NB4 (cell line): ENCODE measurements at regions not wholly inside any gene's neighbourhood (a gene's known extent, or its start where the extent isn't known, plus 50 kb on each side); places are given as distances from the start of the nearest gene placed in this dataset.
A peak's percentile ranks its signal among the peaks of the same experiment; 100 is the strongest.

ENCODE experiments used
- CTCF ChIP-seq: IDR thresholded peaks from one replicate; pipeline ENCODE4 v1.5.1; 2012; ENCODE audit warnings: low read depth, low read length
- MAX ChIP-seq: IDR thresholded peaks from 2 replicates; pipeline ENCODE4 v1.6.1; 2011; ENCODE audit warnings: low read depth, low read length
- MYC ChIP-seq: IDR thresholded peaks from 2 replicates; pipeline ENCODE4 v1.6.1; 2011; ENCODE audit warnings: low read depth, low read length
- POLR2A ChIP-seq: IDR thresholded peaks from 2 replicates; pipeline ENCODE4 v1.6.1; 2011; ENCODE audit warnings: mild to moderate bottlenecking; ENCODE audit not compliant: insufficient read length; ENCODE audit errors: extremely low read depth

GRCh38 chr16:85172455-85173145 lies 60.3 kb upstream of the CIBAR2 start:
- TF ChIP-seq CTCF (peak; percentile 59), POLR2A (no peak), MAX (no peak), MYC (no peak)
